HG03060 (cell line): ENCODE measurements at regions not wholly inside any gene's neighbourhood (a gene's known extent, or its start where the extent isn't known, plus 50 kb on each side); places are given as distances from the start of the nearest gene placed in this dataset.

Source experiments
- ATAC-seq: cut with Tn5 transposase; IDR thresholded peaks from one replicate; pipeline ENCODE4 v1.9.1; 2021; ENCODE audit warnings: low read depth, moderate number of reproducible peaks; ENCODE audit not compliant: unreplicated experiment

DNA sequence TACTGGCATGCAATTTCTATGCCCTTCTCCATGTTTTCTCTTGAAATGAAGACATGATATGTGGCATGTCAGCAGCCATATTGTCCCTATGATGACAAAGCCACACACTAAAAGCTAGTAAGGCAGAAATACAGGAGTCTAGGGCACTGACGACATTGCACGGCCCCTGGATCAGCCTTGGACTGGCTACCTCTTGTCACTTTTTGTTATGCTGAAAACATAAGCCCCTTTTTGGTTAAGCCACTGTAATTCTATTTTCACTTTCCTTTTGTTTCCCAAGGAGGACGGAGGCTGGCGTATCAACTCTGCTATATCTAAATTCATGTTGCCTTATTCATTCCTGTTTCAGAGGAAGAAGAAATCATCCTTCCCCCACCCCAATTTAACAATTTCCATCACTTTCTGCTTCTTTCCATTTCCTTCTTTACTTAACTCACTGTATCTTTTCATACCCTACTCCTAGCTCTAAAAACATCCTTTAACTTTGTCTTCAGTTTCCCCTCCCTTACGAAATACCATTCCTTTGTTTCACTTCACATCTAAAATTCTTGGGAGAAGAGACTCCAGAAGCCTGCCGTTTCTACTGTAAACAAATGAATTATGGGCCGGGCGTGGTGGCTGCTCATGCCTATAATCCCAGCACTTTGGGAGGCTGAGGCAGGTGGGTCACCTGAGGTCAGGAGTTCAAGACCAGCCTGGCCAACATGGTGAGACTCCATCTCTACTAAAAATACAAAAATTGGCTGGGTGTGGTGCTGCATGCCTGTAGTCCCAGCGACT lies 364.1 kb downstream of the PCNX1 start:
- ATAC-seq: no peak

DNA sequence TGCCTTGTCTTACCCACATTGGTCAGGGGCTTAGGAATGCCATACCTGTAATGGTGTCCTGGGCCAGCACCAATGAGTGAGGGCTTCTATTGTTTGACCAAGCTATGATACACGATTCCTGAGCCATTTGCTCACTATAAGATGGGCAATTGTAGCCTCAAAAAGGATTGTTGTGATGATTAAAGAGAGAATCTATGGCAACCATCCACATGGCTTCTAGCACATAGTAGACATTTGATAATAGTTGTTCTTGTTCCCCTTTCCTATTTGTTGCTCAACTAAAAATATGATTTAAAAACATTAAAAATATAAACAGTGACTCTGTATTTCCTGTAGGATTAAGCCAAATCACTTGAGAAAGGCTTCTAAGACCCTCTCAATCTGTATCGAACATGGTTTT lies 366.1 kb downstream of the PCNX1 start:
- no peak for ATAC-seq

DNA sequence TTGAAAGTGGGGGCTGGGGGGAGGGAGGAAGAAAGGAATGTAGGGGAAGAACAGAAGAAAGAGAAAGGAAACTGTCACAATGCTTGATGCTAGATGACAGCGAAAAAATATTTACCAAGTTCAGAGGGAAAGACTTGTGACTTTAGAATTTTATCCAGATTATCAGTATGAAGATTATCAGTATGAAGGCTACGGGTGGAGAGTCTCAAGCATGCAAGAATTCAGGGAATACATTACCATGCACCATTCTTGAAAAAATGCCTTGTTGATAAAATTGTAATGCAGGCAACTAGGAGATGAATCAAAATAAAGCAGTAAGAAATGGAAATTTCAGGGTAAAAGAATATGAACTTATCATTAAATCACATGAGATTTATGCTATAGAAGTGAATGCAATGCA lies 376.8 kb downstream of the PCNX1 start:
- ATAC-seq: no peak

DNA sequence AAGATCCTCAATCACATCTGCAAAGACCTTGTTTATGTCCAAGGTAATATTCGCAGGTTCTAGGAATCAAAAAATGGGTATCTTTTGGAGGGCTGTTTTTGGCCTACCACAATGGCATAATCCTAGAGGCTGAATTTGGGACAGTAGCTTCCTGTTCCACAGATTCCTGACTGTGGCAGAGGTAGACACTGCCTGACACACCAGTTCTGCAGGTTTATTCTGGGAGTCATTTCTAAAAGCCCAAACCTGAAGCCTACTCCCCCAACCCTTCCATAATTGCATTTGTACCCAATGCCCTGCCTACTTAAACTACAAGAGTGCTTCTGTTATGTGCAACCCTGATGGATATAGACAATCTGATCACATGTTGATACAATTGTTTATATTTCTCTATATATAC lies 378.9 kb downstream of the PCNX1 start:
- no peak for ATAC-seq

DNA sequence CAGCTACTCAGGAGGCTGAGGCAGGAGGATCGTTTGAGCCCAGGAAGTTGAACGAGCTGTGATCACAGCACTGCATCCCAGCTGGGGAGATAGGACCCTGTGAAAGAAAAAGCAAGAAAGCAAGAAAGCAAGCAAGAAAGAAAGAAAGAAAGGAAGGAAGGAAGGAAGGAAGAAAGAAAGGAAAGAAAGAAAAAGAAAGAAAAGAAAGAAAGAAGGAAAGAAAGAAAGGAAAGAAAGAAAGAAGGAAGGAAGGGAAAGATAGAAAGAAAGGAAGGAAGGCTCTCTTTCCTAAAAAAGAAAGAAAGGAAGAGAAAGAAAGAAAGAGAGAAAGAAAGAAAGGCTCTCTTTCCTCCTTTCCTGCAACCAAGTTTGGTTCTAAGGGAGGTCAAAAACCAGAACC lies 380.3 kb downstream of the PCNX1 start:
- ATAC-seq: no peak

DNA sequence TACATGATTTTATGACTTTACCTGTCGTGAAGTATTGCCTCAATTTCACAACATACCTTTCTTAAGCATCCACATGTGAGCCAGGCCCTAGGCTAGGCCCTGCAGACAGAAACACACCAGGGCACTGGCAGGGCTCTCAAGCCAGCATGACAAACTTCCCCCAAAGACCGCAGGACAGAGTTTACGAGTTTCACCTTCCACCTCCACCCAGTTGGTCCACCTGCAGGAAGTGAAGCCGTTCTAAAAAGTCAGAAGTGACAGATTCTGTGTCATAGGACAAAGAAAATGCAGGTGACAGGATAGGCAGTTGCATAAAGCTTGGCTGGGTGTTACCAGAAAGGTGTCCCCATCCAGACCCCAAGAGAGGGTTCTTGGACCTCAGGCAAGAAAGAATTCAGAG lies 382.3 kb downstream of the PCNX1 start:
- no peak for ATAC-seq

DNA sequence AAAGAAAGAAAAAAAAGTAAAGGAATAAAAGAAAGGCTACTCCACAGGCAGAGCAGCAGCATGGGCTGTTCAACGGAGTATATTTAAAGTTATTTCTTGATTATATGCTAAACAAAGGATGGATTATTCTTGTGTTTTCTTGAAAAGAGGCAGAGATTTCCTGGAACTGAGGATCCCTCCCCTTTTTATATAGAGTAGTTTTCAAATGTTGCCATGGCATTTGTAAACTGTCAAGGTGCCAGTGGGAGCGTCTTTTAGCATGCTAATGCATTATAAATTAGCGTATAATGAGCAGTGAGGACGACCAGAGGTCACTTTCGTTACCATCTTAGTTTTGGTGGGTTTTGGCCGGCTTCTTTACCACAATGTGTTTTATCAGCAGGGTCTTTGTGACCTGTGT lies 383.0 kb downstream of the PCNX1 start:
- no peak for ATAC-seq

DNA sequence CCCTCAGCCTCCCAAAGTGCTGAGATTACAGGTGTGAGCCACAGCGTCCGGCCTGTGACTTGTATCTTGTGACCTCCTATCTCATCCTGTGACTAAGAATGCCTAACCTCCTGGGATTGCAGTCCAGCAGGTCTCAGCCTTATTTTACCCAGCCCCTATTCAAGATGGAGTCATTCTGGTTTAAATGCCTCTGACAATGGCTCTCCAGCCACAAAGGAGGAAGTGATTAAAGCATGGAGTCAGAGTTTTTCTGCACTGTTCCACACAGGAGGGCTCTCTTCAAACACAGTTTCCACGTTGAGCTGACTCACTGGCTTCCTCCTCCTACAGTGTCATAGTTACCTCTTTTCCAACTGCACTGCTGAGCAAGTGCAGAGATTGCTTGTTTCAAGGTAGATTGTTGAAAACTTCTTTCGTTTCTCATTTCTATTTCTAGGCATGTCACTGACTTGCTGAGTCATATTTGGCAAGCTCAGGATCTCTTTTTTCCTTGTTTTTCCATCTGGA lies 383.8 kb downstream of the PCNX1 start:
- no peak for ATAC-seq

DNA sequence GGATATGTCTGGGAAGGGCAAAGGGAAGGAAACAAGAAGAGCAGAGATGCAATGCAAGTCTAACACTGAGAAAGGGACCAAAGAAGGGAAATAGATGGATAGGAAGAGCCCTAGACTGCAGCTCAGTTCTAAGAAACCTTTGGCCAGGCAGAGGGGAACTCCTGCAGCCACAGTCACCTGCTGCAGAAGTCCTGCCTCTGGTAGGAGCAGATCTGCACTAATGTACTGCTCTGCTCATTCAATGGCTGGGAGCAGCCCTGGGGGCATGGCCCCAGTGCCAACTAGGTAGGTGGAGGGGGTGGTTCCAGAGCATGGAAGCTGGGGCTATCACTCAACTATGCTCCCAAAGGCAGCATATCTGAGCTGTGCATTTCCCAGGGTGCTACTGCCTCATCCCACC lies 388.9 kb downstream of the PCNX1 start:
- ATAC-seq: no peak

DNA sequence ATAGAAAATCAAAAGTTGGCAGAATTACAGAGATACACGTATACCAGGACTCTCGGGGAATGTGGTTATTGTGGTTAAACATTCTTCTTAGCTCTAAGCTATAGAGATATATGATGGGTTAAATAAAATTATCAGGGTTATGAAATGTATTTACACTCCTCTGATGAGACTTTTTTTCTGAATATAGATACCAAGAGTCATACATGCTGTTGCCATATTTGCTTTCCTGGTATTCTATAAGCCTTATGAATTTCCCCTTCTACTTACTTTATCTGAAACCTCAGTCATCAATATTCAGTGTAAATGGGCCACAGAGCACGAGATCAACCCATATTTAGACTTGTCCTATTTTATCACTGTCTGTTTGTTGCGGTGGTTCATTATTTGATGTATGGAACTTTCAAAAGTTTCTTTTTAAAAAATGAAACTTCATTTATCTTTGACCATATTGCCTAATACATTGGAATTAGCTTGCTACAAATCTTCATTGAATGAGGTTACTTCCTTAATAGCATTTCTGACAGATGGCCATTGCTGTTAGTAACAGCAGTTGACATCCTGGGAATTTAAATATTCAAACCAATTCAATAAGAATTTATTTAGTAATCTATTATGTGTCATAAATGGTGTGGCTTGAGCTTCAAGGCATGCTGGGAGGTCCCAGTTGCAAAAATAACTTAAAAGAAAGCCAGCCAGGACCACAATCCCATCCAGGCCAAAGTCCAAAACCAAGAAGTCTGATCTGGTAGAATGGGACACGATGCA lies 393.5 kb downstream of the PCNX1 start:
- no peak for ATAC-seq

DNA sequence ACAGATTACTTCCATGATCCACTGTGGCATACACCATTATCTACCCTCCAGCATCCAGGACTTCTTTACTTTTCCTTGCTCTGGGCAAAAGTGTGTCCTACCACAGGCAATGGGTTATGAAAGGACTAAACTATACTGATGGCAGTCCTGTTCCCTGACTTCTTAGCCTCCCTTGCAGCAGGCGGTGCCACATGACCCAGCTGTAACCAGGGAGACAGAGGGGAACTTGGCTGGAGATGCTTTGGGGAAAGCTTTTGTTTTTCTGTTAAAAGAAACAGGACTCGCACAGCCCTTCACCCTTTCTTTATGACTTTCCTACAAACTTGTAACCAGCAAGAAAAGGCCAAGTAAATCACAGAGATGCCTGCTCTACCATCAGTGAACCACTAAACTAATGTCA lies 394.4 kb downstream of the PCNX1 start:
- ATAC-seq: no peak

DNA sequence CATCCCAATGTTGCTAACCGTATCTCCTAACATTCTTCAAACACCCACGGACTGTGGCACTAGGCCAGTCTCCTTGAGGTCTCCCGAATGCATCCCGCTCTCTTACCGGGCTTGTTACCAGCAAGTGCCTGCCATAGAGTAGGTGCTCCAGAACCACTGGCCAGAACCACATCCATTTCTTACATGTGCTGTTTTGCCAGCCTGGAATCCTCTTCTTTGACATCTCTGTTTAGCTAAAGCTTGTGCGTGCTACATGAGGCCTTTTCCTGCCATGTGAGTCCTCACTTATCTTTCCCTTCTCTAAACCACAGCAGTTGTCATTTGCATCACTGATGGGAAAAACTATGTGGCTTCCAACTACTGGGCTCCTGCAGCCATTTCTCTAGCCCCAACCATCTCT lies 397.4 kb downstream of the PCNX1 start:
- no peak for ATAC-seq

DNA sequence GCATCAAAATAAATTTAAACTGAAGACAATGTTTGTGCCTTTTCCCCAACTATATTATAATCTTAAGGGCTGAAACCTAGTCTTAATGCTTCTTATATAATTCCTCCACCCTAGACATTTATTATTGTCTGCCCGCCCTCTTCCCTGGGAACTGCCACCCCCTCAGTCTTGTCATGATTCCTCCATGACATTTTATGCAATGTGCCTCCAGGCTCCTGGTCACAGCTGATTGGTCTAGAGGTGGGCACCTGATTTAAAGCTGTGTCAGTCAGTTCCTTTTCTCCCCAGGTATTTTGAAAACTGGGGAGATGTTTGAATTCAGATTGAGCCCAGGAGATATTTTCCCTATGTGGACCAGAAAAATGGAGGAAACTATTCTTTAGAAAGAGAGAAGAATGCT lies 401.4 kb downstream of the PCNX1 start:
- ATAC-seq: no peak

DNA sequence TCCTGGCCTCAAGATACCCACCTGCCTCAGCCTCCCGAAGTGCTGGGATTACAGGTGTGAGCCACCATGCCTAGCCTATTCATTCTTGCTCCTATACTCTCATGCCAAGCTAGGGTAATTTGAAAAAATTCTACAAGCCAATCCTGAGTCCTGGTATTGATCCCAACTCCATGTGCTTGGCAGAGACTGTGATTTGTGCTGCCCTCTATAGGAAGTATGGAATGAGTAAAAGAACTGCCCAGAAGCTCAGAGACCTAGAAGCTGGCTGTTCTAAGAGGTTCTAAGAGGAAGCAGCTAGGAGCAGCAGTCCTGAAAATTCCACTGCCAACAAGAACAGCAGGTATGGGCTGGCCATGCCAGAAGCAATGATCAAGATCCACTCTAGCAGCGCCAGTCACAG lies 402.5 kb downstream of the PCNX1 start:
- ATAC-seq: no peak

DNA sequence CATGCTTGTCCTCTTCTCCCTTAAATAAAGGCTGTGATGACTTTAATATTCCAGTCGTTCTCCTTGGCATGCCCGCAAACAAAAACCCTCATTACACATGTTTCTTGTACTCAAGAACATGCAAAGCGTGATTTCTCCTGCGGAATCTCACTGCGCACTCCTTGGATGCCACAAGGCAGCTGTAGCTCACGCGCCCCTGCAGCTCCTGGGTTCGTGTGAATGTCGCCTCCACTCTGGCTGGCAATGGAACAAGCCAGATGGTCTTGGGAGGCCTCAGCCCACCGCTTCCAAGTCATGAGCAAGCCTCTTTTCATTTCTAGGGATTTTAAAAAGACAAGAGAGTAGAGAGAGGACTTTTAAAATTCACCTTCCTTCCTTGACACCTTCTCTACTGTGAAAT lies 403.8 kb downstream of the PCNX1 start:
- ATAC-seq: no peak

DNA sequence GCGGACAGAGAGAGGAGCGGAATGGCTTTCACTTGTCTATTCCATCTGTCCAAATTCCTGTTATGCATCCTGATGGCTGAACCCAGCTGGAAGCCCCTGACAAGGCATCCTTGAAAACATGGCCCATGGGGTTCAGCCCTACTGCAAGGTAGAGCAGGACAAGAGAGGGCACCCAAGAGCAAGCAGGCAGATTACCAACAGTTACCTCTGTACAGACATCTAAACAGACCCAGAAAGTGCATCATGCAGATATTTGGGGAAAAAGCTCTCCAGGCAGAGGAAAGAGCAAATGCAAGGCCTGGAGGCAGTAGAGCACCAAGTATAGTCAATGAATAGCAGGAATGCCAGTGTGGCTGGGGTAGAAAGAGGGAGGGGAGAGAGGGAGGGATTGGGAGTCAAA lies 407.5 kb downstream of the PCNX1 start:
- ATAC-seq: no peak

DNA sequence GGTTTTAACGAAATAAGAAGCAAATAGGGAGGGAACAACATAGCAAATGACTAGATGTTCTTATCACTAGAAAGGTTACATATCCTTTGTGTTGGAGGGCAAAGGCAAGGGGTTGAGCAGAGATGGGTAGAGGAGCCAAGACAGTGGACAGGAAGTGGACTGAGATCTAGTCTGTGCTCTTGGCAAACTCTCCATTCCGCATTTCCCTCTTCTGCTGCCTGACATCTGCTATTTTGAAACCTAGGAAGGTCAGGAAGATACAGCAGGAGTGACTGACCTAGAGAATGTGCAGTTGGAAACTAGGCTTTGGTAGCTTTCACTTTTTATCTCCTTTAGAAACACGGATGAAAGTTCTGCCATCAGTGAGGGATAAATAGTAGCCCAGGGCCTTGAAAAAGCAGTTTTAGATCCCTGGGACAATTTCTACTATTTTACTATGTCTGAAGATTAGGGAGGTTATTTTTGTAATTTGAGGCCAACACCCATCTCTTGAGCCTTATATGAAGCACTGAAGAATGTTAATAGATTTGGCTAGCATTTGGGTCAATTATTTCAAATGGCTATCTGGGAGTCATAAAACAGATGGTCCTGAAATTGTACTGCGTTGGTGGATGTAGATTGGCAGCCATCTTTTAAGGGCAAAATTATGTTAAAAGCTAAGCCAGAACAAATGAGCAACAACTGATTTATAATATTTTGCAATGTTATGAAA lies 410.3 kb downstream of the PCNX1 start:
- no peak for ATAC-seq

DNA sequence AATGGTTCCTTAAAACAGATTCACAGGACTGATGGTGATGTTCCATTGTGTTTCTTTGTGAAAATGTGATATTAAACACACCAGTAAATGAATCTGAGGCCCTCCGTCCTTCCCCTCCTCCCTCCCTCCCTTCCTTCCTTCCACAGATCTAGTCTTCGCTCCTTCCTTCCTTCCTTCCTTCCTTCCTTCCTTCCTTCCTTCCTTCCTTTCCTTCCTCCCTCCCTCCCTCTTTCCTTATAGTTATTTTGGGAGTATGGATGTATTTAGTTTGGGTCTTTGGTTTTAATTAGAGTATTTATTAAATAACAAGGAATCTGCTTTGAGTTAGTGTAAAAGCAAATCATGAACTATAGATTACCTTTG lies 410.8 kb downstream of the PCNX1 start:
- no peak for ATAC-seq

DNA sequence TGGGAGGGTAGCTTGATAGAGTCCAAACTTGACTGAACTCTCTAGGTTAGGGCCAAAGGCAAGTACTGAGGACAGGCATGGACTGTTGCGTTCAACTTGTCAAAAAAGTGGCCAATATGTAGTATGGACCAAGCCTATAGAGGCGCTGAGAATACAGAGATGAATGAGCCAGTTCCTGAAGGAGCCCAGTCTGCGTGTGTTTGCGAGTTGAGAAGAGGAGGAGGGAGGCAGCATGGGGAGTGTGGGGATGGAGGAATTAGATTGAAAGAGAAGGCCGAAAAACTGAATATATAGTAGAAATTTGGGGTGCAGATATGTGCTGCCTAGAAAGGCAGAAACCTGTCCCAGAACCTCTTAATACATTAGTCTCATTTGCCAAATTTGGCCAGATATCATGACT lies 412.4 kb downstream of the PCNX1 start:
- ATAC-seq: no peak

DNA sequence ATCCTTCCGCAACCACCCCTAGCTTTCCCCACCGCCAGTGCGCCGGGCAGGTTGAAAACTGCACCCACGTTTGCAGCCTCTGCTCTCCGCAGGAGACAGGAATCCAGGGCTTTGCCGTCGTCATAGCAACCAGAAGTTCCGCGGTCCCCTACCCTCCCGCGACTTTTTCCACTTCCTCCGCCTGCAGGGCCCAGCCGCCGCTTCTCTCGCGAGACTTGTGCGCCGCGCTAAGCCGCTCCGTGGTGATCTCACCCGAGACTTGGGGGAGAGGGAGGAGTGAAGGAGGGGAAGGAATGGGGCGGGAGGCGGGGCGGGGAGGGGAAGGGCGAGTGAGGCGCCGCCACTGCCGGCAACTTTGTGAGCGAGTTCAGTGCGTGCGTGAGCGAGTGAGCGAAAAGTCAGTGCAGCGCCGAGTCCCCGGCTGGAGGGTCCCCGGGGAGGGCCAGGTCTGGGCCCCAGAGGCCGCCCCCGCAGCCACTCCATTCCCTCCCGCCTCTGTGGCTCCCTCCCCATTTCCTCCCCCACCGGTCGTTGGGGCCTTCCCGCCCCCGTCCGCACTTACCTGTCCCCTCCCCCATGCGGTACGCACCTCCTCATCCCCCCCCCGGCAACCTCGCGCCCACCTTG lies 413.0 kb downstream of the PCNX1 start, which contains the start of gene SIPA1L1:
Gene SIPA1L1, plus strand, starts transcription at position 370 of the 627 bp plus-strand sequence.
- peak; percentile 36 for ATAC-seq
